Femur (tissue), 1 donor: ENCODE measurements at regions not wholly inside any gene's neighbourhood (a gene's known extent, or its start where the extent isn't known, plus 50 kb on each side); places are given as distances from the start of the nearest gene placed in this dataset.

Experiments
- DNase-seq: peaks from one replicate; pipeline ENCODE4 v3.0.0-alpha.2; 2017

- no peak for DNase-seq
Measured at GRCh38 chr4:54914781-54915180, 210.6 kb downstream of the KDR start.

DNA sequence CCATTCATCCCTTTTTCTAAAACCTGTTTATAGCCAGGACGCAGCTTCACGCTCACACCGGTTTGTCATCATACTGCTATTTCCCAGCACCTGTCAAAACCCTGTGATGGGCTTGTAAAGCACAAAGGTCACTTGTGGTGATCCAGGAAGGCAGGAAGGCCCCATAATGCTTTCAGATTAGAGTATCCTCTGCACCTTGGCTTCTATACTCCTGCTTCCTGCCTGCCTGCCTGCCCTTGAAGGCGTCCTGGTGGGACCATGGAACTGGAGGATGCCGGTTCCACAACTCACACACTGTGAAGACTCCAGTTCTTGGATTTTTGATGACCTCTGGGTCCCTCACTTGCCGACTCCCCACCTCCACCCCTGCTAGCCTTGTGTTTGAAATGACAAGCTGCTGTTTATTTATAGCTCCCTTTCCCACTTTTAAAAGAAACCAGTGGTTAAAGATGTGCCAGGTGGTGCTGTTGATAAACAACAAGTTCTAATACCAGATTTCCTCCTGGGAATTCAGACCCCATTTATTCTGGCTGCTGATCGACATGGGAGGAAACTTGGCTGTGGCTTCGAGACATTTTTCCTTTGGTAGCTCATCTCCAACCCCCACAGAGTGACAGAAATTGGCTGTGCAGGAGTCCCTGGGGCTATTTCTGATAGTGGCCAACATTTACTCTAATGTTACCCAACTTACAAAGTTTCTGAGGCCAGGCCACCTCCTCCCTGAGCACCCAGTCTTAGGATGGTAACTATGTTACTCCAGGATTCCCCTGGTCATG, 211.5 kb downstream of the KDR start:
- no peak for DNase-seq

DNA sequence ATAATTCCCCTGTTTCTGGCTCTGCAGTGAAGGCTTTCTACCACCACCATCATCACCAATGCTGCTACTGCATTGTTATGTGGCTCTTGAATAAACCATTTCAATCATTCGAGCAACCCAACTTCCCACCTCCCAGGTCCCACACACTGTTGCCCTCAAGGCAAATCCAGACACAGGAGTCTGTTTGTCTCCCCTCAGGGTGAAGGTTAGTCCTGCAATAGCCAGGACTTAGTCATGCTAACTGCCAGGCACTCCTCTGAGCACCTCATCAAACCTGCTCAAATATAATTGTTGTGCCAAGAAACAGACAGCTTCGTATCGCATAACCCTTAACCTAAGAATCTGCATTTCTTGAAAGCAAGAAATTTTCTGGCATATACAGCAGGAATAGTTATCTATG, 213.2 kb downstream of the KDR start:
- no peak for DNase-seq

GRCh38 chr4:54909961-54910360, 215.4 kb downstream of the KDR start:
- DNase-seq = no peak

- DNase-seq = peak; percentile 20
Measured at GRCh38 chr4:54908763-54909162, 216.6 kb downstream of the KDR start.

- DNase-seq = no peak
Measured at GRCh38 chr4:54904953-54905352, 220.4 kb downstream of the KDR start.

DNA sequence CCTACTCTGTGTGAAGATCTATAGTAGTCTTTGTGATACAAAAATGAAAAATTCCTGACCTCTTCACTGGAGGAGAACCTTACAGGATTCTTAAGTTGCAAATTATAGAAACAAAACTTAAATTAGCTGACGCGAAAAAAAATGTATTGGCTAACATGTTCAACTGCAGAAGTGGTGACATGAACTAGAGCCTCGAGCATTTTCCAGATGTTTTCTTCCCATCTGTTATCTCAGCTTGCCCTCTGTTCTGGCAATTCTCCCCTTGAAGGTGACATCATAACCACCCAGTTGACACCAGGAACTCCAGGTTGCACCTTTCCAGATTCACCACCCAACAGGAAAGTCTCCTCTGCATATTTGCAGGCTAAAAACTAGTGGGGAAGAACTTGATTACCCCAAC, 222.4 kb downstream of the KDR start:
- no peak for DNase-seq

- no peak for DNase-seq
Measured at GRCh38 chr4:54902271-54902670, 223.1 kb downstream of the KDR start.

DNA sequence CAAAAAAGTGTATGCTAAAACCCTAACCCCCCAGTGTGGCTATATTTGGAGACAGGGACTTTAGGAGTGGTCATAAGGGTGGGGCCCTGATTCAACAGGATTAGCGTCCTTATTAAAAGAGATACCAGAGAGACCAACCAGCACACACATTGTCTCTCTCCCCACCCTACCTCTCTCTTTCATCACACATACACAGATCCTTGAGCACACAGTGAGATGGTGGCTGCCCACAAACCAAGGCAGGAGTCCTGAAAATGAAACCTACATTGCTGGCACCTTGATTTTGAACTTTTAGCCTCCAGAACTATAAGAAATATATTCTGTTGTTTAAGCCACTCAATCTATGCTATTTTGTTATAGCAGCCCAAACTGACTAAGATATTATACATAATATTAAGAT, 224.2 kb downstream of the KDR start:
- no peak for DNase-seq

DNA sequence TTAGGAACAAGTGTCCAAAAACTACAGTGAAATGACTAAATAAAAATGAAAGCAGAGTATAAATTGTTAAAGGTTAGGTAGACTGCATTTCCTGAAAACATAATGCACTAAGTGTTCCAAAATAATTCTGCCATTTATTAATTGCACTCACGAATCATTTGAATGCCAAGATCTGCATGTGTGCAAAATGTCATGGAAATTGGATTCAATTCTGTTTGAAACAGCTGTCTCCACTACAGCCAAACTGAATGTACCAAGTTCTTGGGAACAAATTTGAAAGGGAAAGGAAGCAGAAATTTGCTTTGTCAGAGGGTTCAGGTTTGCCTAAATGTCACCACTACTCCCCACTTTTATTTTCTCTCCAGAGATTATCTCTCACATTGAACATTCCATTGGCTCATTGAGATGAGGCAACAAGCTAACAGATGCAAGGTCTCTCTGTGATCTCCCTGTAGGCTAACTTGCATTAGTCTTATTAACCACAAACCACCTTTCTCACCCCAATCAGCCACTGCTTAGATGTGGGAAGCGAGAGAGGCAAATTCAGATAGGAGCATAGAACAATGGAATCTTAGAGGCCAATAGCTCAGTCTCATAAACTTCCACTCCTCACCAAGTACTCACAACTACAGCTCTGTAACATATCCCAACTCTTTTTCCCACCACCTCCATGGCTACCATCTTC, 226.6 kb downstream of the KDR start:
- no peak for DNase-seq

GRCh38 chr4:54898056-54898562, 227.3 kb downstream of the KDR start:
- no peak for DNase-seq

- no peak for DNase-seq
Measured at GRCh38 chr4:54897590-54897989, 227.8 kb downstream of the KDR start.

DNA sequence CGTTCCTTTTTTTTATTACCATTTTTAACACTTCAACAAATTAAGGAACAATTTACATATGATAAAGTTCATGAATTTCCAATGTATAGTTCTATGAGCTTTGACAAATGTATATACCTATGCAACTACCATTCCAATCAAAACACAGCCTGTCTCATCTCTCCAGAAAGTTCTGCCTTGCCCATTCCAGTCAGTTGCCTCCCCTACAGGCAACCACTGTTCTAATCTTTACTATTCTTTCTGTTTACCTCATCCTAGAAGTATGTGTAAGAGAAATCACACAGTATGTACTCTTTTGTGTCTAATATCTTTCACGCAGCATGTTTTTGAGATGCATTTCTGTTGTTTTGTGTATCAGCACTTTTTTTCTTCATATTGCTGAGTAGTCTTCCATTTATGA, 224.9 kb downstream of the KIT start:
- no peak for DNase-seq

DNA sequence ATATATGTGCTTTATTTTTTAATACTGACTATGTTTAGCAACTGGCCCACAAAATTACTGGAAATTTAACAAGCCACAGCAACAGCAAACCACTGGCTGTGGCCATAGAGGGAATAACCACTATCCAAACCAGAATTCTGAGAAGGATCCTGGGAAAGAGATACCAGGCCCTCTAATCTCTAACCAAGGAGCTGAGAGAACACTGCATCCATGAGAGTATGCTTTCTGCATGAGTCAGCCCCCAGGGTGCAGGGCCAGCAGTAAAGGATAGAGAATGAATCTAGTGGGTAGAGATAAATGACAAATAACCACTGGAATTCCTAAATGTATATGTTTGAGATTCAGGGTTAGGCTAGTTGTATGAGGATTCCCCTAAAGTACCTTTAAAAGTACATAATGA, 221.8 kb downstream of the KIT start:
- DNase-seq = no peak

DNA sequence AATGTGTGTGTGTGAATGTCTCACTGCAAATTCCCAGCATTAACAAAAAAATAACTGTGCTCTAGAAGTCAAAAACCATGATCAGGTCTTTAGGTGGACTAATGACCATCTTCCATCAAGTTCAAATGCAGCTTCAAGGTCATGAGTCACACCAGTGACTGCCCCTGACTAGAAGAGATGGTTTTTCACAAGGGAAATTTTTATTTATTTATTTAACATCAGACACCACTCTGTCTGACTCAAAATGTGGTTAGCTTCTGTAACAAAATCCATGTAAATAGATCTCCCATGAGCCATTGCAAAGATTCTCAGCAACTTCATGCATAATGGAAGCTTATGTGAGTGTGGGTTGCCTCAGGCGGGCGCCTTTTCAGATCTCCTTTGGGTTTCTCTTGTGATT, 219.2 kb downstream of the KIT start:
- DNase-seq = no peak

DNA sequence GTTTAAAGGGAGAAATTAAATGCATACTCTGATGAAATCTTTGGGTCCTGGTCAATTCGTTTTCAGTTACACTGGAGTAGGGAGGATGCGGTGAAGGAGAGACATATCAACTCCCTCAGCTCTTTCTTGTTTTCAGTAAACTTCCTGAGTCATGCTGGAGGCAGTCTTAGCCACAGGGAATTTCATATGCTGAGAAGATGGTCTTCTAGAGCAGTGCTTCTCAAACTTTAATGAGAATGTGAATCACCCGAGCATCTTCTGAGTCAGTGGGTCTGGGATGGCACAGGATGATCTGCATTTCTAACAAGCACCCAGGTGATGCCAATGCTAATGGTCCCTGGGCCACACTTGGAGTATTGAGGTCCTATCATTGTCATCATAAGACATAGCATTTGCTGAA, 214.5 kb downstream of the KIT start:
- no peak for DNase-seq

DNA sequence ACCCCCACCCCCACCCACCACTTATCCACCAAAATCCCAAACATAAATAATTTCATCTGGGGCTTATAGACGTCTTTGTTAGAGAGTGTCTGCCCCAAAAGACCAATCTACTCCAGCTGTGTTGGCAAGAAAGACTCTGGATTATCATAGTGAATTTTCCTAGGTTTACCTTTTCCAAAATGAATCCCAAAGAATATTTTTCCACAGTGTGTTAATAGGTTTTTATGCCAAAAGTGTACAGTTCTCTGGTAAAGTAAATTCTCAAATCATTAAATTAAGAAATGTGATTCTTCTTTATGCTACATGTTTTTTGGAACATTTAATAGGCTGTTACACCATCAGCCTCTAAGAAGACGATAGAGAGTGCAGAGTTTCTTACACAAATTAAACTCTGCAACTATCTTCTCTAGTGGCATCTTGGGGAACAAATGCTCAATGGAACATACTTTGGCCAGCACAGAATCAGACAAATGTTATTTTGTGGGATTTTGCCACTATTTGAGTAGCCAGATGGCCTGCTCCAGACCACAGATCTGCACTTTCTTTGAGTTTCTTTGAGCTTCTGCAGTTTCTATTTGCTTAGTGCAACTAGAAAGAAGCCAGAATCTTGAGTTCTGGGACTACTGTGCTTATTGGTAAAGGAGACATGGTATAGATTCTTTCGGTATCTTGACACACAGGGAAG, 206.0 kb downstream of the KIT start:
- no peak for DNase-seq

DNA sequence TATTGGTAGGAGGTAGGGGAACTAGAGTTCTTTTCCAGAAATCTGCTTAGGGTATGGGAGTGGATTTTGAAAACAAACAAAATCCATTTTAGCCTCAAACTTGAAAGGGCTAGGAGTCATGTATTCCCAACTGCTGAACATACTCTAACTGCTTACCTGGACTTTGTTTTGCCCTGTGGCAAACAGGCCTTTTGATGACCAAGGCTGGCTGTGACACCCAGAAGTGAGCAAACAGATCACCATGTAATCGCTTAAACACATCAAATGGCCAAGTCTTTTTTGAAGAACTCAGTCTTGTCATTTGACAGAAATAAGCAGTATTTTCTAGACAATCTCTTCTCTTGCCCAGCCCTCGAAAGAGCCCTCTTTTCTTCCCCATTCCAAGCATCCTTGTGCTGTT, 203.4 kb downstream of the KIT start:
- no peak for DNase-seq

DNA sequence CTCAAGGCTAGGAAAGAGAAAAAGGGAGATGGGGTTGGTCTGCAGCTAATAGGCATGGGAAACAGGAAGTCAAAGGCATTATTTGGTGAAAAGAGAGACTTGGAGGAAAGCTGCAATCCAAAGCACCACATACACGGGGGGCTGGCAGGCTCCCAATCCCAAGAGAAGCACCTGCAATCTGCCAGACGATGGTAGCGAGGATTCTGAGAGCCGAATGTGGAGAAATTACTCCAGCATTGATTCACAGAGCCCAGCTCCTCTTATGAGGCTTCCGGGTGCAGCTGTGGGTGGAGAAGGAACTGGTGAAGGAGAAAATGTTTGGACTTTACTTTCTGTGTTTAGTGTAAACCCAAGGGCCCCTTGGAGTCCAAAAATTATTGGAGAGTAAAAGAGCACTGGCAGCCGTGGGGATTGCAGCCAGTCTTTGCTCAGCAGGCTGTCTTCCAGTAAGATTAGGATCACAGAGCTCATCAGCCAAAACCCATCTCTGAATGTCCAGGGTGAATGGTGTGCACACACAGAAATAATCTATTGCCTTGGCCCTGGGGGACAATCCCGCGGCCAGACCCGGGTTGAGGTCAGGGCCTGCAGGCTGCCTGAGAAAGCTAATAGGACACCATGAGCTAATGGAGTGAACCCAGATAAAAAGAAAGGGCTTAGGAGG, 197.6 kb downstream of the KIT start:
- DNase-seq = peak; percentile 31

- no peak for DNase-seq
Measured at GRCh38 chr4:54852602-54853001, 194.8 kb downstream of the KIT start.

DNA sequence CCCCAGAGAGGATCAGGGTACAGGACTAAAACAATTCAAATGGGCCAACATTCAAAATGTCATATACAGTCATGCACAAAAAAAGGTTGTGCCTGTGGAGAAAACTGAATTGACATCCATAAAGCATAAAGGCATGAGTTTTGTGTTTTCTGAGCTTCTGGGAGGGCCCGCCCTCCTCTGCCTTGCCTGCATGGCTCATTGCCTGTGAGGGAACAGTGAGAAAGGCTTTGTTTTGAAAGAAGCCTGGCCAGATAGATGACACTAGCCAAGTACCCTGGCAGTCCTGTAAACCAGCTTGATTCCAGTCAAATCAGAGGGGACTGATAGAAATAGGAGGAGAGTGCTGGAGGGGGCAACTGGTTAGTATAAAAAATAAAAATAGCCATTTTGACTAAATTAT, 194.3 kb downstream of the KIT start:
- no peak for DNase-seq

- no peak for DNase-seq
Measured at GRCh38 chr4:54844911-54845310, 187.2 kb downstream of the KIT start.

DNA sequence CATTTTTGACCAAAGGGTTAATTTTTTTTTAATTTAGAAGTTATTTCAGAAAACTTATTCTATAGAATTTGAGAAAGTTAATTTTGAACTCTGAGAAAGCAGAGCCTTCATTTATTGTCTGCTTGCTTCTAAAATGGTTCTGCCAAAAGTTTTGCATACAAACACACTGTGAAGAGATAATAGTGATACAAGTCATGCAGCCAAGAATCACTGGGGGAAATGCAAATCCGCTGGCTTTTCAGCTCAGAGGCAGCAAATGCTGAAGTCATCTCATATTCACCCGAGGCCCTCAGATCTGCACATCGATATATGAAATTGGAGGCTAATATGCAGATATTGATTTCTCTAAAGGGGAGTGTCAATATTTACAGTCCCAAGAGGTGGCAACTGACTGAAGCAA, 186.2 kb downstream of the KIT start:
- no peak for DNase-seq
